ENCODE measurements at regions not wholly inside any gene's neighbourhood (a gene's known extent, or its start where the extent isn't known, plus 50 kb on each side); places are given as distances from the start of the nearest gene placed in this dataset.
A peak's percentile ranks its signal among the peaks of the same experiment; 100 is the strongest.

DNA sequence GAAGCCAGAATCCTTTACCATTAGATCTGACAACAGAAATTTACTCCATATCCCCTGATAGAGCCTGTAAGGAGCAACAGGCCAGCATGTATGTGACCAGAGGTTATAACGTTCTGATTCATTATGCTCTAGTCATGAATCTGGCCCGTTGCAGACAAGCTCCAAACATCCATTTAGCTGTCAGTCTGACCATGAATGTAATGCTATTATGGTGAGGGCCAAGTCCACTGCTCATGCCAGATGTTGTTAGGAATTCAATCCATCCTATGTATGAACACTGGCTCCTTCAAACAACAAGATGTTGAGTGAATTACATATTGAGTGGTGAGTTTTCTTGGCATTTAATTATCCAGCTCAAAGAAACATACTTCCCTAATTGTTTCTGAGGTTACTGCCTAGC is 610.1 kb upstream of the ANKRD30A start:
- peaks cover 8% of the 10 kb centered on the region for H3K9me3 ChIP-seq (ENCODE audit: control insufficient read depth, low read length)
- no peaks in the 10 kb centered on the region for H3K27me3 ChIP-seq (replicated peaks; ENCODE audit: control insufficient read depth, insufficient read depth, low read length)
- H3K9ac ChIP-seq (ENCODE audit: low read length) = no peak overlapping the region
- no peak for DNase-seq (ENCODE audit: low read depth)
- H3K4me1 ChIP-seq (ENCODE audit: control insufficient read depth, insufficient read depth, low read length) = peaks cover 4% of the 10 kb centered on the region
- no peak overlapping the region for H3K4me3 ChIP-seq (ENCODE audit: low read length)
- no peaks in the 10 kb centered on the region for H3K36me3 ChIP-seq (ENCODE audit: control insufficient read depth, insufficient read depth, low read length, severe bottlenecking)

GRCh38 chr10:36507715-36508114 is 617.7 kb upstream of the ANKRD30A start:
- Histone ChIP-seq H3K9ac (ENCODE audit: low read length) (no peak overlapping the region), H3K4me3 (ENCODE audit: low read length) (peak overlapping the region; percentile 6), H3K9me3 (ENCODE audit: control insufficient read depth, low read length) (no peaks in the 10 kb centered on the region), H3K27me3 (replicated peaks; ENCODE audit: control insufficient read depth, insufficient read depth, low read length) (no peaks in the 10 kb centered on the region), H3K36me3 (ENCODE audit: control insufficient read depth, insufficient read depth, low read length, severe bottlenecking) (no peaks in the 10 kb centered on the region), H3K4me1 (ENCODE audit: control insufficient read depth, insufficient read depth, low read length) (peaks cover 14% of the 10 kb centered on the region)
- no peak for DNase-seq (ENCODE audit: low read depth)

- no peaks in the 10 kb centered on the region for H3K27me3 ChIP-seq (replicated peaks; ENCODE audit: control insufficient read depth, insufficient read depth, low read length)
- H3K4me1 ChIP-seq (ENCODE audit: control insufficient read depth, insufficient read depth, low read length) = peaks cover 14% of the 10 kb centered on the region
- DNase-seq (ENCODE audit: low read depth) = no peak
- H3K9ac ChIP-seq (ENCODE audit: low read length) = no peak overlapping the region
- H3K36me3 ChIP-seq (ENCODE audit: control insufficient read depth, insufficient read depth, low read length, severe bottlenecking) = no peaks in the 10 kb centered on the region
- peak overlapping the region; percentile 6 for H3K4me3 ChIP-seq (ENCODE audit: low read length)
- H3K9me3 ChIP-seq (ENCODE audit: control insufficient read depth, low read length) = no peaks in the 10 kb centered on the region
These were observed 618.5 kb upstream of the ANKRD30A start for GRCh38 chr10:36506697-36507496.

GRCh38 chr10:36506261-36506660 is 619.1 kb upstream of the ANKRD30A start:
- DNase-seq (ENCODE audit: low read depth) = no peak
- Histone ChIP-seq H3K4me3 (ENCODE audit: low read length) (no peak overlapping the region), H3K9ac (ENCODE audit: low read length) (no peak overlapping the region), H3K9me3 (ENCODE audit: control insufficient read depth, low read length) (no peaks in the 10 kb centered on the region), H3K36me3 (ENCODE audit: control insufficient read depth, insufficient read depth, low read length, severe bottlenecking) (no peaks in the 10 kb centered on the region), H3K4me1 (ENCODE audit: control insufficient read depth, insufficient read depth, low read length) (peaks cover 14% of the 10 kb centered on the region), H3K27me3 (replicated peaks; ENCODE audit: control insufficient read depth, insufficient read depth, low read length) (no peaks in the 10 kb centered on the region)

- no peaks in the 10 kb centered on the region for H3K36me3 ChIP-seq (ENCODE audit: control insufficient read depth, insufficient read depth, low read length, severe bottlenecking)
- H3K4me1 ChIP-seq (ENCODE audit: control insufficient read depth, insufficient read depth, low read length) = peaks cover 19% of the 10 kb centered on the region
- H3K9me3 ChIP-seq (ENCODE audit: control insufficient read depth, low read length) = no peaks in the 10 kb centered on the region
- H3K4me3 ChIP-seq (ENCODE audit: low read length) = no peak overlapping the region
- H3K9ac ChIP-seq (ENCODE audit: low read length) = no peak overlapping the region
- H3K27me3 ChIP-seq (replicated peaks; ENCODE audit: control insufficient read depth, insufficient read depth, low read length) = no peaks in the 10 kb centered on the region
- DNase-seq (ENCODE audit: low read depth) = no peak
These were observed 620.6 kb upstream of the ANKRD30A start for GRCh38 chr10:36504758-36505157.

- H3K9ac ChIP-seq (ENCODE audit: low read length) = no peak overlapping the region
- peaks cover 5% of the 10 kb centered on the region for H3K4me1 ChIP-seq (ENCODE audit: control insufficient read depth, insufficient read depth, low read length)
- H3K9me3 ChIP-seq (ENCODE audit: control insufficient read depth, low read length) = no peaks in the 10 kb centered on the region
- no peaks in the 10 kb centered on the region for H3K27me3 ChIP-seq (replicated peaks; ENCODE audit: control insufficient read depth, insufficient read depth, low read length)
- no peak for DNase-seq (ENCODE audit: low read depth)
- H3K4me3 ChIP-seq (ENCODE audit: low read length) = no peak overlapping the region
- no peaks in the 10 kb centered on the region for H3K36me3 ChIP-seq (ENCODE audit: control insufficient read depth, insufficient read depth, low read length, severe bottlenecking)
These were observed 625.1 kb upstream of the ANKRD30A start for GRCh38 chr10:36500266-36500665.

GRCh38 chr10:36499693-36500092 is 625.7 kb upstream of the ANKRD30A start:
- Histone ChIP-seq H3K36me3 (ENCODE audit: control insufficient read depth, insufficient read depth, low read length, severe bottlenecking) (no peaks in the 10 kb centered on the region), H3K4me3 (ENCODE audit: low read length) (no peak overlapping the region), H3K9ac (ENCODE audit: low read length) (no peak overlapping the region), H3K9me3 (ENCODE audit: control insufficient read depth, low read length) (no peaks in the 10 kb centered on the region), H3K27me3 (replicated peaks; ENCODE audit: control insufficient read depth, insufficient read depth, low read length) (no peaks in the 10 kb centered on the region), H3K4me1 (ENCODE audit: control insufficient read depth, insufficient read depth, low read length) (peaks cover 10% of the 10 kb centered on the region)
- DNase-seq (ENCODE audit: low read depth) = no peak

DNA sequence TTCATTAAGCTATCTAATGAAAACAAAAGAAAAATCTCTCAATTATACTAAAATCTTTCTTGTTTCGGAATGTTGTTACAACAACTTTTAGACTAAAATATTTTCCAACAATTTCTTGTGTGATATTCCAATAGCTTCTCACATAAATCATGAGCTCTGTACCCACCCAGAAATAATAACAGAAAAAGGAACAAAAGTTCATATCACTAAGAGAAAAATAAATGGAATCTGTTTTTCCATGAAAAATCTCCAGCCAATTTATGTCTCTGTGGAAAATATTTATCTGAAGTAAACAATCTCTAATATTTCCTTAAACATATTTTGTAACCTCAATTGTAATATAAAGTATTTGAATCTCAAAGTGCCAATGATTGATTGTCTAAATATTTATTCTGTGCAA is 628.6 kb upstream of the ANKRD30A start:
- H3K27me3 ChIP-seq (replicated peaks; ENCODE audit: control insufficient read depth, insufficient read depth, low read length) = no peaks in the 10 kb centered on the region
- no peak for DNase-seq (ENCODE audit: low read depth)
- H3K9ac ChIP-seq (ENCODE audit: low read length) = no peak overlapping the region
- H3K4me1 ChIP-seq (ENCODE audit: control insufficient read depth, insufficient read depth, low read length) = peaks cover 30% of the 10 kb centered on the region
- H3K4me3 ChIP-seq (ENCODE audit: low read length) = no peak overlapping the region
- H3K9me3 ChIP-seq (ENCODE audit: control insufficient read depth, low read length) = no peaks in the 10 kb centered on the region
- H3K36me3 ChIP-seq (ENCODE audit: control insufficient read depth, insufficient read depth, low read length, severe bottlenecking) = no peaks in the 10 kb centered on the region

DNA sequence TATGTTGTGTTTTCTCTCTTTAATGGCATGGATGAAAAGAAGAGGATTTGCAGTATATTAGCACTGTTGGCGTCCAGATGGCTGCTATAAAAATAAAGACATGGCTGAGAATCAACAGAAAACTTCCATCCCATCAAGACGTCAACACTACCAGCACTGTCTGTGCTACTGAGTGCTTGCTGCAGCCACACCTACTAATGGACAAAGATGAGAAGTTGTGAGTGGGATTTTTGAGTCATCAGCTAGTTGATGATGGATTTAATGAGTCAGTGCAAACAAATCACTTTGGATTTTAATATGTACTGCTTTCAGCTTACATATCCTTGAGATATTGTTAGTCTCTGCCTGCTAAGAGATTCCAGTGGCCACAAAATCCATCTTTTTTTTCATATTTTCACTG is 631.0 kb upstream of the ANKRD30A start:
- peak; percentile 27 for DNase-seq (ENCODE audit: low read depth)
- no peaks in the 10 kb centered on the region for H3K27me3 ChIP-seq (replicated peaks; ENCODE audit: control insufficient read depth, insufficient read depth, low read length)
- no peaks in the 10 kb centered on the region for H3K9me3 ChIP-seq (ENCODE audit: control insufficient read depth, low read length)
- peaks cover 39% of the 10 kb centered on the region for H3K4me1 ChIP-seq (ENCODE audit: control insufficient read depth, insufficient read depth, low read length)
- H3K4me3 ChIP-seq (ENCODE audit: low read length) = no peak overlapping the region
- no peaks in the 10 kb centered on the region for H3K36me3 ChIP-seq (ENCODE audit: control insufficient read depth, insufficient read depth, low read length, severe bottlenecking)
- H3K9ac ChIP-seq (ENCODE audit: low read length) = no peak overlapping the region

GRCh38 chr10:36493516-36493880 is 631.9 kb upstream of the ANKRD30A start:
- DNase-seq (ENCODE audit: low read depth) = peak; percentile 49
- no peak overlapping the region for H3K4me3 ChIP-seq (ENCODE audit: low read length)
- H3K36me3 ChIP-seq (ENCODE audit: control insufficient read depth, insufficient read depth, low read length, severe bottlenecking) = no peaks in the 10 kb centered on the region
- peaks cover 45% of the 10 kb centered on the region for H3K4me1 ChIP-seq (ENCODE audit: control insufficient read depth, insufficient read depth, low read length)
- H3K9ac ChIP-seq (ENCODE audit: low read length) = no peak overlapping the region
- no peaks in the 10 kb centered on the region for H3K9me3 ChIP-seq (ENCODE audit: control insufficient read depth, low read length)
- no peaks in the 10 kb centered on the region for H3K27me3 ChIP-seq (replicated peaks; ENCODE audit: control insufficient read depth, insufficient read depth, low read length)

GRCh38 chr10:36492590-36493515 is 632.5 kb upstream of the ANKRD30A start:
- no peak overlapping the region for H3K9ac ChIP-seq (ENCODE audit: low read length)
- peak; percentile 38 for DNase-seq (ENCODE audit: low read depth)
- no peaks in the 10 kb centered on the region for H3K9me3 ChIP-seq (ENCODE audit: control insufficient read depth, low read length)
- H3K4me1 ChIP-seq (ENCODE audit: control insufficient read depth, insufficient read depth, low read length) = peaks cover 45% of the 10 kb centered on the region
- no peak overlapping the region for H3K4me3 ChIP-seq (ENCODE audit: low read length)
- no peaks in the 10 kb centered on the region for H3K27me3 ChIP-seq (replicated peaks; ENCODE audit: control insufficient read depth, insufficient read depth, low read length)
- H3K36me3 ChIP-seq (ENCODE audit: control insufficient read depth, insufficient read depth, low read length, severe bottlenecking) = no peaks in the 10 kb centered on the region

Data from adipocyte (in vitro differentiated cells).